H9 (cell line): ENCODE measurements at regions not wholly inside any gene's neighbourhood (a gene's known extent, or its start where the extent isn't known, plus 50 kb on each side); places are given as distances from the start of the nearest gene placed in this dataset.

ENCODE experiments used
- DNase-seq: peaks from one replicate; pipeline ENCODE4 v3.0.0-alpha.2; 2017
- H2AFZ ChIP-seq: one replicate; pipeline ENCODE4 v1.6.1; 2013; ENCODE audit warnings: mild to moderate bottlenecking, low read length, control low read depth, moderate library complexity
- H2AK5ac ChIP-seq: 2 replicates; pipeline ENCODE4 v1.6.1; 2013; ENCODE audit warnings: low read length, control low read depth, mixed read lengths; ENCODE audit not compliant: insufficient read length
- H2BK120ac ChIP-seq: one replicate; pipeline ENCODE4 v1.6.1; 2013; ENCODE audit warnings: low read depth, mild to moderate bottlenecking, low read length, control low read depth, inconsistent platforms; ENCODE audit not compliant: poor library complexity, severe bottlenecking
- H2BK12ac ChIP-seq: 2 replicates; pipeline ENCODE4 v1.6.1; 2013; ENCODE audit warnings: low read length, control low read depth, mixed read lengths, low read depth; ENCODE audit not compliant: insufficient read length
- H2BK15ac ChIP-seq: 2 replicates; pipeline ENCODE4 v1.6.1; 2013; ENCODE audit warnings: low read depth, low read length, control low read depth
- H2BK20ac ChIP-seq: one replicate; pipeline ENCODE4 v1.6.1; 2013; ENCODE audit warnings: low read depth, mild to moderate bottlenecking, low read length, control low read depth, inconsistent platforms; ENCODE audit not compliant: poor library complexity, severe bottlenecking
- H2BK5ac ChIP-seq: 2 replicates; pipeline ENCODE4 v1.6.1; 2013; ENCODE audit warnings: low read length, control low read depth, mixed read lengths; ENCODE audit not compliant: insufficient read length
- H3K14ac ChIP-seq: 2 replicates; pipeline ENCODE4 v1.6.1; 2013; ENCODE audit warnings: low read length, control low read depth; ENCODE audit not compliant: insufficient read depth
- H3K18ac ChIP-seq: 2 replicates; pipeline ENCODE4 v1.6.1; 2013; ENCODE audit warnings: low read depth, mild to moderate bottlenecking, mixed read lengths, low read length, control low read depth; ENCODE audit not compliant: insufficient read length
- H3K23ac ChIP-seq: 2 replicates; pipeline ENCODE4 v1.6.1; 2013; ENCODE audit warnings: low read length, control low read depth, mixed read lengths, low read depth; ENCODE audit not compliant: insufficient read length
- H3K23me2 ChIP-seq: 2 replicates; pipeline ENCODE4 v1.6.1; 2013; ENCODE audit warnings: low read depth, mild to moderate bottlenecking, mixed read lengths, low read length, control low read depth; ENCODE audit not compliant: insufficient read length, poor library complexity, severe bottlenecking
- H3K27ac ChIP-seq: 2 replicates; pipeline ENCODE4 v1.5.1; 2013; ENCODE audit warnings: low read length, control low read depth, mixed read lengths, low read depth; ENCODE audit not compliant: insufficient read length
- H3K27me3 ChIP-seq: 2 replicates; pipeline ENCODE4 v1.6.1; 2013; ENCODE audit warnings: low read length, control low read depth, inconsistent platforms; ENCODE audit not compliant: insufficient read depth
- H3K4ac ChIP-seq: 2 replicates; pipeline ENCODE4 v1.6.1; 2013; ENCODE audit warnings: low read depth, mild to moderate bottlenecking, control low read depth, inconsistent platforms, low read length, moderate library complexity
- H3K4me1 ChIP-seq: 2 replicates; pipeline ENCODE4 v1.6.1; 2013; ENCODE audit warnings: low read length, control low read depth, inconsistent platforms; ENCODE audit not compliant: insufficient read depth
- H3K4me2 ChIP-seq: 2 replicates; pipeline ENCODE4 v1.6.1; 2013; ENCODE audit warnings: low read length, control low read depth, mixed read lengths; ENCODE audit not compliant: insufficient read length, insufficient read depth
- H3K56ac ChIP-seq: 2 replicates; pipeline ENCODE4 v1.6.1; 2013; ENCODE audit warnings: low read depth, mild to moderate bottlenecking, mixed read lengths, low read length, control low read depth; ENCODE audit not compliant: insufficient read length
- H3K79me1 ChIP-seq: 2 replicates; pipeline ENCODE4 v1.6.1; 2013; ENCODE audit warnings: low read depth, mild to moderate bottlenecking, moderate library complexity, low read length, control low read depth, inconsistent platforms; ENCODE audit not compliant: insufficient read depth, poor library complexity, severe bottlenecking
- H3K79me2 ChIP-seq: 2 replicates; pipeline ENCODE4 v1.6.1; 2013; ENCODE audit warnings: low read length, control low read depth, inconsistent platforms; ENCODE audit not compliant: insufficient read depth
- H3K9ac ChIP-seq: 2 replicates; pipeline ENCODE4 v1.6.1; 2013; ENCODE audit warnings: low read length, control low read depth, mixed read lengths; ENCODE audit not compliant: insufficient read length; ENCODE audit errors: extremely low read depth
- H3K9me3 ChIP-seq: one replicate; pipeline ENCODE4 v1.6.1; 2013; ENCODE audit warnings: low read depth, low read length, inconsistent platforms; ENCODE audit not compliant: control insufficient read depth
- H3T11ph ChIP-seq: one replicate; pipeline ENCODE4 v1.6.1; 2013; ENCODE audit warnings: mild to moderate bottlenecking, low read length, control low read depth, inconsistent platforms
- H4K20me1 ChIP-seq: one replicate; pipeline ENCODE4 v1.6.1; 2013; ENCODE audit not compliant: control insufficient read depth, insufficient read length, insufficient read depth
- H4K5ac ChIP-seq: 2 replicates; pipeline ENCODE4 v1.6.1; 2013; ENCODE audit warnings: low read depth, mild to moderate bottlenecking, mixed read lengths, low read length, control low read depth; ENCODE audit not compliant: insufficient read length
- H4K8ac ChIP-seq: replicated peaks from 2 replicates; pipeline ENCODE4 v1.6.1; 2013; ENCODE audit warnings: low read length, control low read depth, mixed read lengths, low read depth; ENCODE audit not compliant: insufficient read length
- H4K91ac ChIP-seq: 2 replicates; pipeline ENCODE4 v1.6.1; 2013; ENCODE audit warnings: low read depth, mild to moderate bottlenecking, moderate library complexity, mixed read lengths, low read length, control low read depth; ENCODE audit not compliant: insufficient read length
- H3K27ac Mint-ChIP-seq, 3 experiments: 2 replicates in 2 of 3; 3 replicates in 1 of 3; pipeline ENCODE4 v1.8.0; 2020 to 2021; ENCODE audit warnings: mixed read lengths in 3 of 3, mild to moderate bottlenecking in 1 of 3, moderate library complexity in 1 of 3
- H3K27me3 Mint-ChIP-seq: 2 replicates; pipeline ENCODE4 v1.8.0; 2021; ENCODE audit warnings: low read depth, mild to moderate bottlenecking, moderate library complexity, mixed read lengths
- H3K36me3 Mint-ChIP-seq, 3 experiments: 2 replicates in 2 of 3; 3 replicates in 1 of 3; pipeline ENCODE4 v1.8.0; 2020 to 2021; ENCODE audit warnings: low read depth in 3 of 3, mixed read lengths in 3 of 3; ENCODE audit not compliant: insufficient read depth in 1 of 3
- H3K4me1 Mint-ChIP-seq, 2 experiments: 2 replicates each; pipeline ENCODE4 v1.8.0; 2020; ENCODE audit warnings: mixed read lengths in 2 of 2
- H3K4me3 Mint-ChIP-seq, 2 experiments: 2 replicates in 1 of 2; 3 replicates in 1 of 2; pipeline ENCODE4 v1.8.0; 2020 to 2021; ENCODE audit warnings: mild to moderate bottlenecking in 2 of 2, mixed read lengths in 2 of 2, moderate library complexity in 1 of 2
- H3K9me3 Mint-ChIP-seq, 2 experiments: 2 replicates in 1 of 2; 3 replicates in 1 of 2; pipeline ENCODE4 v1.8.0; 2020; ENCODE audit warnings: mild to moderate bottlenecking in 2 of 2, mixed read lengths in 2 of 2, moderate library complexity in 1 of 2
- CTCF ChIP-seq: fragments of 200-600 bp; sonication (generic); conservative IDR thresholded peaks from 3 replicates; pipeline ENCODE4 v1.8.0; 2021; ENCODE audit warnings: antibody characterized with exemption, mild to moderate bottlenecking
- WGBS: extraction: QIAGEN DNeasy Blood & Tissue Kit; methylation state at CpG from one replicate; pipeline ENCODE4 v1.1.7; 2013; ENCODE audit warnings: missing lambda C conversion rate, low lambda C conversion rate, mixed read lengths; ENCODE audit not compliant: insufficient read length; ENCODE audit errors: extremely low coverage; 5-methylcytosine and 5-hydroxymethylcytosine counted together

- Histone ChIP-seq H3K23ac (no peak overlapping the region), H3K56ac (no peak overlapping the region), H3K4me1 (no peaks in the 10 kb centered on the region), H2BK20ac (no peak overlapping the region), H4K20me1 (no peaks in the 10 kb centered on the region), H3K79me1 (no peaks in the 10 kb centered on the region), H2BK5ac (no peak overlapping the region), H4K91ac (no peak overlapping the region), H3K14ac (no peak overlapping the region), H2AK5ac (no peak overlapping the region), H3K18ac (no peak overlapping the region), H3K9ac (no peak overlapping the region), H3K4me2 (no peak overlapping the region), H3K27ac (no peak overlapping the region), H4K5ac (no peak overlapping the region), H3K79me2 (no peaks in the 10 kb centered on the region), H3K9me3 (no peaks in the 10 kb centered on the region), H3K27me3 (no peaks in the 10 kb centered on the region), H4K8ac (no peak overlapping the region), H2BK15ac (no peak overlapping the region), H3T11ph (no peak overlapping the region), H2AFZ (no peak overlapping the region), H3K4ac (no peak overlapping the region), H3K23me2 (no peaks in the 10 kb centered on the region), H2BK12ac (no peak overlapping the region), H2BK120ac (no peak overlapping the region)
- Mint-ChIP-seq H3K4me3 (no peak overlapping the region), H3K4me1 (peaks cover 0 to 8% of the 10 kb centered on the region in 2 experiments; a peak in 2 of 4 replicates), H3K9me3 (no peaks in the 10 kb centered on the region; a peak in 2 of 5 replicates), H3K27me3 (peaks cover 12% of the 10 kb centered on the region), H3K27ac (peak overlapping the region in 1 of 3 experiments; percentile 72; a peak in 1 of 7 replicates), H3K36me3 (peaks cover 0 to 2% (median 0%) of the 10 kb centered on the region in 3 experiments; a peak in 1 of 7 replicates)
- no peak for TF ChIP-seq CTCF
- DNase-seq = no peak
- WGBS = no CpG with 5 or more reads among the region's 29 CpGs
Measured at GRCh38 chr14:104472536-104473243, 106.9 kb upstream of the C14orf180 start.
